GM21381 (cell line): ENCODE measurements at regions not wholly inside any gene's neighbourhood (a gene's known extent, or its start where the extent isn't known, plus 50 kb on each side); places are given as distances from the start of the nearest gene placed in this dataset.
A peak's percentile ranks its signal among the peaks of the same experiment; 100 is the strongest.

ENCODE experiments used
- ATAC-seq: cut with Tn5 transposase; IDR thresholded peaks from one replicate; pipeline ENCODE4 v1.9.1; 2021; ENCODE audit warnings: mild to moderate bottlenecking, moderate library complexity; ENCODE audit not compliant: unreplicated experiment

DNA sequence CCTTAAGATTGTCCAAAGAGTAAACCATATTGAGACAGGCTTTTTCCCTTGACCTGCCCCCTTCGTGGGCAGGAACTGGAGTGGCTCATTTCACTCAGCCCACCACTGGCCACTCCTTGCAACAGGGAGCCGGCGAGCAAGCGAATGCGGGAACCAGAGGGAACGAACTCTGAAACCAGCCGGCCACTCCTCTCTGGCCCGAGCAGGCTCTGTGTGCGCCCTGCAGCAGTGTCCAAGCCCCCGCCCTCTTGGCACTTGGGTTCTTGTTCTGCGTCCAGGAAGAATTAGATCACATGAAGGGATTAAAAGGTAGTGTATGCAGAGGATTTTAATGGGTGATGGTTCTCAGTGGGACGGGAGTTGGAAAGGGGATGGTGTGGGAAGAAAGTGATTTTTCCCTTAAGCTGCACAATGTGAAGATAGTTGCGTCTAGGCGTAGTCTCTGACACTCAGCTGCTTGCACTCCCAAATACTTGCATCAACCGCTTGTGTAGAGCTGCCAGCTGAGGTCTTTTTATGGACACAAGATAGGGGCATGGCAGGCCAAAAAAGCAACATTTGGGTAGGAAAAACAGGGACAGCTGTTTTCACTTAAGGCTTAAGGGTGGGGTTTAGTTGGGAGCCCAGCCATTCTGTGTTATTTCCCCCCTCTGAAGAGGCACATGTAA is 1209.7 kb upstream of the PCDH20 start:
- ATAC-seq, result no peak

- no peak for ATAC-seq
Observed at GRCh38 chr13:62613819-62614218, 1198.2 kb upstream of the PCDH20 start.

DNA sequence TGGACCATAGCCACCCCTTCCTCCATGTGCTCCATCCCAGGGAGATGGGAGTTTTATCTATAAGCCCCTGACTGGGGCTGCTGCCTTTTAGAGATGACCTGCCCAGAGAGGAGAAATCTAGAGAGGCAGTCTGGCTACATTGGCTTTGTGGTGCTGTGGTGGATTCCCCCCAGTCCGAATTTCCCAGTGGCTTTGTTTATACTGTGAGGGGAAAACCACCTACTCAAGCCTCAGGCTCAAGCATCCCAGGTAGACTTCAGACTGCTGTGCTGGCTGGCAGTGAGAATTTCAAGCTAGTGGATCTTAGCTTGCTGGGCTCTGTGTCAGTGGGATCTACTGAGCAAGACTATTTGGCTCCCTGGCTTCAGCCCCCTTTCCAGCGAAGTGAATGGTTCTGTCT is 1195.7 kb upstream of the PCDH20 start:
- no peak for ATAC-seq

DNA sequence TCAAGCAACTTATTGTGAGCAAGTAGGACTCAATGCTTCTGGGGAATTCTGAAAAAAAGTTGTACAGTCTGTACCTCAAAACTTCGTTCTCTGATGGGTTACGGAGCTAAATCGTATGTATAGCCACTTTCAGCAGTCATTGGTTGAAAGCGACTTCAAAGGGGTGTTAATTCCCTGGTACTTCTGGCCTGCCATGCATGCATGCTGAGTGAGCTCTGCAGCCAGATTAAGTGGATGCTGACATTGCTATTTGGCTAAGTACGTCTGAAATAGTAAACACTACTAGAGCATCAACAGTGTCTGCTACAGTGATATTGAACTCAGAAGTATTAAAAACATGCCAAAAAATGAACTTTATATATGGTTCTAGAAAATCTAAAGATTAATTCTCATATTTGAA is 1183.1 kb upstream of the PCDH20 start:
- no peak for ATAC-seq

GRCh38 chr13:62595976-62596375 is 1180.3 kb upstream of the PCDH20 start:
- ATAC-seq, result no peak

- no peak for ATAC-seq
Observed at GRCh38 chr13:62593804-62594203, 1178.2 kb upstream of the PCDH20 start.

- no peak for ATAC-seq
Observed at GRCh38 chr13:62583466-62583865, 1167.8 kb upstream of the PCDH20 start.

- ATAC-seq, result no peak
Observed at GRCh38 chr13:62578402-62578801, 1162.8 kb upstream of the PCDH20 start.

DNA sequence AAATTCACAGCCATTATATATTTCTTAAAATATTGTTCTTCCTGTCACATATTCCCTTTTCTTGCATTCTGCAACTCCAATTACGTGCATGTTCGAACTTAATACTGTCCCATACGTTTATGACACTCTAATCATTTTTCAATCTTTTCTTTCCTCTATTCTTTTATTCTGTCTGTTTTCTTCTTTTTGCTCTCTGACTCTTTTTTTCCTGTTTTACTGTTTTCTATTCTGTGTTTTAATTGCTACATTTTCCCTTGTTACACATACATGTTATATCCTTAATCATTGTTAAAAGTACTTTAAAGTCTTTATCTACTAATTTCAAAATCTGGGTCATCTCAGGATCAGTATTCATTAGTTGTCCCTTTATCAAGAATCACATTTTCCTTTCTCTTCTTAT is 1149.1 kb upstream of the PCDH20 start:
- ATAC-seq, result no peak

DNA sequence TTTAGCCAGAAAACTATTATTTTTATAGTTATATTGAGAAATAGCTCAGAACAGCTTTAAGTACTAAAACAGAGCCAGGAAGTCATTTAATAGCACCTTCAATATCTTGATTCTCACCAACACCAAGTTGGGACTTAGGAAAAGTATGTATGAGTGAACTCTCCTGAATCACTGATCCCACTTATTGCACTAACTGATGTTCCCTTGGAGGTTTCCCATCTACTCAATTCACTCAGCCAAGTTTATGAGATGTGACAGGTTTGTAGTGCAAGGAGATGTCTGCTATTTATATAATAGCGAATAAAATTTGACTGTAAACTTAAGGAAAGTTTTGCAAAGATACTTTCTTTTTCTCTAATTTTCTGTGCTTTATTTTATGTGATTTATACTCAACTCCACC is 1147.6 kb upstream of the PCDH20 start:
- ATAC-seq, result no peak

- no peak for ATAC-seq
Observed at GRCh38 chr13:62556978-62557377, 1141.3 kb upstream of the PCDH20 start.

DNA sequence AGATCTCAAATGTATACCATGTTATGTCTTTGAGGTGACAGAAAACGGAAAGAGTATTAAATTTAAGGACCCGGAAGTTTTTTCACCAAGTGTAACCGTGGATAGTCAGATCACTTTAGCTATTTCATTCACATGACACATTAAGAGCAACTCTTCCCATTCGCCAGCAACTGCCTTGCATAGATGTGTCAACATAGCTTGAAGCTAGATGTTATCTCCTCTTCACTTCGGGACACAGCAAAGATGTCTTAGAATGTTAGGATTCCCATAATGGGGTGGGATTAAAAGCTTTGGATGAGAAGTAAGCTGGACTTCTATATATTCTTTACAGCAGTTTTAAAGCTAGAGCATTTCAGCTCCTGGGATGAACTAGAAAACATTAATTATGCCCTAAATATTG is 1135.9 kb upstream of the PCDH20 start:
- ATAC-seq, result no peak

- no peak for ATAC-seq
Observed at GRCh38 chr13:62544928-62545327, 1129.3 kb upstream of the PCDH20 start.

DNA sequence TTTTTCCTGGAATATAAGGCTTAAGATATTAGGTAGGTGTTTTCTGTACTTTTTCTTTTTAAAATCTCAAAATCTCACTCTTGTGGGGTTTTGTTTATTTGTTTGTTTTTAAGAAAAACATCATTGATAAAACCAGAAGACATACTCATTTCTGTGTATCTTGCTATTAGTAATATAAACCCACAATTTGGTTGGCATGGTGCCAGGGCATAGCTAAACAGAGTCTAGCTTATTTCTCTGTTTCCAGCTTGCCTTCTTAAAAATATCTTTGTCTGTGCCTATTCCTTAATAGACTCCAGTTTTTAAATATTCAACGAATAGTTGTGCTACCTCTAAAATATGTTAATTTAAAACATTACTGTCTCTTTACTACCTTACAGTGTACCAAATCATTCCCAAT is 1121.9 kb upstream of the PCDH20 start:
- no peak for ATAC-seq

DNA sequence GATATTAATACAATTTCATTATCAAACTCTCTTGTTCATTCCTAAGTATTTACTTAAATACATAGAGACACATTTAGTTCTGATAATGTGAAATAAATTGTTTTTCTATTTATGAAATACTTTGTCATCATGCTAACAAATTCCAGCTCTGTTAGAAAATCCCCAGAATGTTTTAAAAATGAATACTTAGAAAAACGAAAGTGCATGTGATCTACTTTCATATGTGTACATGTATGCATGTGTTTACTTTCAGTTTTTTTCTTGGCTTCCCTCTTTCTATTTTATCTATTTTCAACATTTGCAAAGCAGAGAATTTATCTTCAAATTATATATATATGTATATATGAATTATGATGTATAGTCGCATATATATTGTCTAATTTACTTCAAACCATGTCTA is 1110.0 kb upstream of the PCDH20 start:
- ATAC-seq, result no peak

DNA sequence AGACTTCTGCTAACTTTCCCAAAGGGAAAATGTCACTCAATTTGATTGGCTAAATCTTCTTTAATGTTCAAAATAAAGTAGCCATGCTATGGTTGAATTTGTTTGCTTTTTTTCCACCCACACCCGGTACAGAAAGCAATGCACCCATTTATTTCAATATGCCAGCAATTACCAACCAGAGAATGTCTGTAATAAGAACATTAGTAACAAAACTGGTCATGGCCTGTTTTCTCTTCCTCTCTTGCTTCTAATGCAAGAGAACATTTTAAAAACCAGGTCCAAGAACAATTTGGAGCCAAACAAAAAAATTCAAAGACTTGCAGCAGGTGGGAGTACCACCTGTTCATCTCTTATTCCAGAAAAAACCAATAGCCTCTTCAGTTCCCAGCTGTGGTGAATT is 1108.8 kb upstream of the PCDH20 start:
- ATAC-seq, result no peak

GRCh38 chr13:62524061-62524460 is 1108.4 kb upstream of the PCDH20 start:
- ATAC-seq, result peak; percentile 73

DNA sequence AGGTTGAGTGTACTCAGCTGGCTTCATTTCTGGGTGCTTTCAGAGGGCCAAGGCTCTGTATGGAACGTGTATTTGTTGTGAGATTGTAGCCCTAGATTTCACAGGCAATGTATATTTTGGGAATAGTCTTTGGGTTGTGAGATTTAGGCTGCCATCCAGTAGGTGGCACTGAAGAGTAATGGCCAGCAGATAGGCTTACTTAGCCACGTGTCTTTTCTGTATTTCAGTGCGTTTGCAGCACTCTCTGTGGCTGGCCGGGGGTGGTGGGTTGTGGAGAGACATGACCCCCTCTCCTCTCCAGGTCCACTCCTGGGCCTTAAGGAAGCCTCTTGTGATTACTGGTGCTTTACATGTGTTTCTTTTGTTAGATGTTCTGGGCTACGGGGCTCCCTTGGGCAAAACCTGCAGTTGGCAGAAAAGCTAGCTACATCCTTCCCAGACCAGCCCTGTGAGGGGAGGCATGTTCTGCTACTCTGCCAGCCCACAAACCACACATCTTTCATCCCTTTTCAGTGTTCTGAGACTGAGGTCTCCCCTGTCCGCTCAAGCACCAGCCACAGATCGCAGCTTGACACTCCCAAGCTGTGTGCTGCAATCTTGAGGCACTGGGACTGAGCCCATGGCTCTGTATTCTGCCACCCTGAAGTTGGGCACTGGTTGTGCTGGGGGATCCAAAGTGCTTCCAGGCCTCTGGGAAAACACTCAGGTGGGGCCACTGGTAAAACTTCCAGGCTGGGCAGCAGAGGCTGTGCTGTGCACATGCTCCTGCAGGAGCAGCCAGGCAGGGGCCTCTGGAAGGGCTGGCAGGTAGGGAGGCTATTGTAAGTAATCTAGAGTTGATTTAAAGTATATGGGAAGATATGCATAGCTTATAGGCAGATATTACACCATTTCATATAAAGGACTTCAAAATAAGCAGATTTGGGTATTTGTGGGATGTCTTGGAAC is 1096.8 kb upstream of the PCDH20 start:
- peak; percentile 93 for ATAC-seq

GRCh38 chr13:62510906-62511655 is 1095.4 kb upstream of the PCDH20 start:
- ATAC-seq, result no peak

- no peak for ATAC-seq
Observed at GRCh38 chr13:62502588-62502987, 1086.9 kb upstream of the PCDH20 start.

- no peak for ATAC-seq
Observed at GRCh38 chr13:62489731-62490130, 1074.1 kb upstream of the PCDH20 start.

- no peak for ATAC-seq
Observed at GRCh38 chr13:62483774-62484173, 1068.1 kb upstream of the PCDH20 start.
